ENCODE measurements at regions not wholly inside any gene's neighbourhood (a gene's known extent, or its start where the extent isn't known, plus 50 kb on each side); places are given as distances from the start of the nearest gene placed in this dataset.

GRCh38 chr10:94115725-94116124 is 122.0 kb downstream of the PLCE1 start:
- TF ChIP-seq MAX (IDR thresholded peaks at IDR 0.05; ENCODE audit: low read depth) = no peak
- TF ChIP-seq, protein P1, sequence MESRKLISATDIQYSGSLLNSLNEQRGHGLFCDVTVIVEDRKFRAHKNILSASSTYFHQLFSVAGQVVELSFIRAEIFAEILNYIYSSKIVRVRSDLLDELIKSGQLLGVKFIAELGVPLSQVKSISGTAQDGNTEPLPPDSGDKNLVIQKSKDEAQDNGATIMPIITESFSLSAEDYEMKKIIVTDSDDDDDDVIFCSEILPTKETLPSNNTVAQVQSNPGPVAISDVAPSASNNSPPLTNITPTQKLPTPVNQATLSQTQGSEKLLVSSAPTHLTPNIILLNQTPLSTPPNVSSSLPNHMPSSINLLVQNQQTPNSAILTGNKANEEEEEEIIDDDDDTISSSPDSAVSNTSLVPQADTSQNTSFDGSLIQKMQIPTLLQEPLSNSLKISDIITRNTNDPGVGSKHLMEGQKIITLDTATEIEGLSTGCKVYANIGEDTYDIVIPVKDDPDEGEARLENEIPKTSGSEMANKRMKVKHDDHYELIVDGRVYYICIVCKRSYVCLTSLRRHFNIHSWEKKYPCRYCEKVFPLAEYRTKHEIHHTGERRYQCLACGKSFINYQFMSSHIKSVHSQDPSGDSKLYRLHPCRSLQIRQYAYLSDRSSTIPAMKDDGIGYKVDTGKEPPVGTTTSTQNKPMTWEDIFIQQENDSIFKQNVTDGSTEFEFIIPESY (IDR thresholded peaks at IDR 0.05; ENCODE audit: borderline replicate concordance, low read depth) = no peak
- TF ChIP-seq, protein P2, sequence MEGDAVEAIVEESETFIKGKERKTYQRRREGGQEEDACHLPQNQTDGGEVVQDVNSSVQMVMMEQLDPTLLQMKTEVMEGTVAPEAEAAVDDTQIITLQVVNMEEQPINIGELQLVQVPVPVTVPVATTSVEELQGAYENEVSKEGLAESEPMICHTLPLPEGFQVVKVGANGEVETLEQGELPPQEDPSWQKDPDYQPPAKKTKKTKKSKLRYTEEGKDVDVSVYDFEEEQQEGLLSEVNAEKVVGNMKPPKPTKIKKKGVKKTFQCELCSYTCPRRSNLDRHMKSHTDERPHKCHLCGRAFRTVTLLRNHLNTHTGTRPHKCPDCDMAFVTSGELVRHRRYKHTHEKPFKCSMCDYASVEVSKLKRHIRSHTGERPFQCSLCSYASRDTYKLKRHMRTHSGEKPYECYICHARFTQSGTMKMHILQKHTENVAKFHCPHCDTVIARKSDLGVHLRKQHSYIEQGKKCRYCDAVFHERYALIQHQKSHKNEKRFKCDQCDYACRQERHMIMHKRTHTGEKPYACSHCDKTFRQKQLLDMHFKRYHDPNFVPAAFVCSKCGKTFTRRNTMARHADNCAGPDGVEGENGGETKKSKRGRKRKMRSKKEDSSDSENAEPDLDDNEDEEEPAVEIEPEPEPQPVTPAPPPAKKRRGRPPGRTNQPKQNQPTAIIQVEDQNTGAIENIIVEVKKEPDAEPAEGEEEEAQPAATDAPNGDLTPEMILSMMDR (IDR thresholded peaks at IDR 0.05) = no peak
- no peak for TF ChIP-seq RFX5 (IDR thresholded peaks at IDR 0.05; ENCODE audit: low read length)
- no peak for TF ChIP-seq PBX3 (IDR thresholded peaks at IDR 0.05)
- TF ChIP-seq RAD21 (IDR thresholded peaks at IDR 0.05; ENCODE audit: low read length) = no peak
- no peak for TF ChIP-seq JUND (IDR thresholded peaks at IDR 0.05)
- TF ChIP-seq FOXJ3 (CRISPR knock-in tag; IDR thresholded peaks at IDR 0.05) = no peak
- no peak for TF ChIP-seq GABPA (IDR thresholded peaks at IDR 0.05; ENCODE audit: low read depth)
- no peak for TF ChIP-seq EP300 (IDR thresholded peaks at IDR 0.05; ENCODE audit: borderline replicate concordance in 1 of 2, low read depth in 1 of 2, low read length in 1 of 2)
- TF ChIP-seq SMC3 (IDR thresholded peaks at IDR 0.05; ENCODE audit: low read depth, low read length) = no peak
- TF ChIP-seq TEAD4 (IDR thresholded peaks at IDR 0.05; ENCODE audit: borderline replicate concordance, insufficient read depth) = no peak
- no peak for TF ChIP-seq USF2 (IDR thresholded peaks at IDR 0.05; ENCODE audit: borderline replicate concordance, low read depth, low read length)
